B cell (primary cell): ENCODE measurements at regions not wholly inside any gene's neighbourhood (a gene's known extent, or its start where the extent isn't known, plus 50 kb on each side); places are given as distances from the start of the nearest gene placed in this dataset.
A peak's percentile ranks its signal among the peaks of the same experiment; 100 is the strongest.

Source experiments
- ATAC-seq: fragments of 200-7000 bp; cut with Tn5 transposase; one replicate; pipeline ENCODE4 v1.10.0; 2021; ENCODE audit warnings: low read depth, mild to moderate bottlenecking, moderate number of reproducible peaks, moderate library complexity
- CTCF ChIA-PET: fragments of 350-600 bp; sonication (Branson Sonifier 250); formaldehyde crosslinking; loops from one replicate; lab custom pipeline; 2021; ENCODE audit warnings: antibody characterized with exemption, inconsistent platforms; lab: Charles Lee
- POLR2A ChIA-PET: fragments of 350-600 bp; sonication (Branson Sonifier 250); formaldehyde crosslinking; loops from one replicate; lab custom pipeline; 2021; ENCODE audit warnings: antibody characterized with exemption; lab: Charles Lee
- DNase-seq: peaks from one replicate; pipeline ENCODE4 v3.0.0; 2013
- H2AFZ ChIP-seq: 2 replicates; pipeline ENCODE4 v1.6.1; 2012; ENCODE audit warnings: mild to moderate bottlenecking, low read depth, low read length; ENCODE audit not compliant: insufficient read depth, poor library complexity, severe bottlenecking
- H3K27ac ChIP-seq, 2 donors: 1 replicate in 1 of 2; 2 replicates in 1 of 2; pipeline ENCODE4 v1.5.1; 2012 to 2013; ENCODE audit warnings: low read length in 2 of 2, mild to moderate bottlenecking in 2 of 2, moderate library complexity in 1 of 2
- H3K27me3 ChIP-seq, 4 experiments: fragments of 200-600 bp in 1 of 4; sonication (generic) in 1 of 4; replicated peaks in 1 of 4; 1 replicate in 2 of 4; 2 replicates in 2 of 4; pipeline versions ENCODE4 v1.6.1 to v1.7.0; 2013 to 2016; ENCODE audit warnings: low read length in 3 of 4, mild to moderate bottlenecking in 2 of 4, mixed read lengths in 1 of 4, moderate library complexity in 1 of 4; ENCODE audit not compliant: insufficient read depth in 4 of 4, control insufficient read depth in 3 of 4; ENCODE audit errors: control extremely low read depth in 1 of 4
- H3K36me3 ChIP-seq, 2 experiments: replicated peaks in 1 of 2; 1 replicate in 1 of 2; 2 replicates in 1 of 2; pipeline versions ENCODE4 v1.6.1 to v1.7.1; 2013; ENCODE audit warnings: low read length in 1 of 2; ENCODE audit not compliant: insufficient read depth in 2 of 2, control insufficient read depth in 1 of 2; ENCODE audit errors: control extremely low read depth in 1 of 2, extremely low read depth in 1 of 2
- H3K4me1 ChIP-seq, 2 donors: fragments of 200-600 bp in 1 of 2; sonication (generic) in 1 of 2; 1 replicate in 1 of 2; 2 replicates in 1 of 2; pipeline versions ENCODE4 v1.5.1 to v1.6.1; 2013 to 2017; ENCODE audit warnings: low read length in 2 of 2; ENCODE audit not compliant: control insufficient read depth in 2 of 2, insufficient read depth in 2 of 2
- H3K4me2 ChIP-seq: replicated peaks from 2 replicates; pipeline ENCODE3; 2012; ENCODE audit warnings: mild to moderate bottlenecking, low read depth, low read length; ENCODE audit not compliant: poor library complexity, severe bottlenecking
- H3K4me3 ChIP-seq, 5 experiments: fragments of 200-600 bp in 1 of 5; sonication (generic) in 1 of 5; 1 replicate in 3 of 5; 2 replicates in 2 of 5; pipeline versions ENCODE4 v1.5.1 to v1.7.0; 2011 to 2016; ENCODE audit warnings: low read length in 4 of 5, mild to moderate bottlenecking in 4 of 5, low read depth in 2 of 5, control low read depth in 1 of 5, moderate library complexity in 1 of 5; ENCODE audit not compliant: insufficient read depth in 1 of 5; ENCODE audit errors: control extremely low read depth in 1 of 5, extremely low read depth in 1 of 5
- H3K79me2 ChIP-seq: fragments of 200-600 bp; sonication (generic); one replicate; pipeline ENCODE4 v1.6.0; 2016; ENCODE audit warnings: low read length; ENCODE audit not compliant: control insufficient read depth, insufficient read depth
- H3K9ac ChIP-seq: fragments of 200-600 bp; sonication (generic); 2 replicates; pipeline ENCODE4 v1.6.1; 2017; ENCODE audit warnings: mild to moderate bottlenecking, low read length, moderate library complexity
- H3K9me3 ChIP-seq, 3 donors: one replicate each; pipeline versions ENCODE4 v1.6.1 to v1.7.1; 2013; ENCODE audit warnings: low read length in 2 of 3; ENCODE audit not compliant: control insufficient read depth in 2 of 3, insufficient read depth in 1 of 3; ENCODE audit errors: control extremely low read depth in 1 of 3
- H4K20me1 ChIP-seq: 2 replicates; pipeline ENCODE4 v1.6.0; 2012; ENCODE audit warnings: mild to moderate bottlenecking, low read length; ENCODE audit not compliant: insufficient read depth, control insufficient read depth, poor library complexity, severe bottlenecking
- H3K27ac Mint-ChIP-seq: one replicate; pipeline ENCODE4 v1.8.0; 2021; ENCODE audit warnings: mixed read lengths
- H3K27me3 Mint-ChIP-seq: one replicate; pipeline ENCODE4 v1.8.0; 2021; ENCODE audit warnings: mixed read lengths
- H3K4me1 Mint-ChIP-seq: one replicate; pipeline ENCODE4 v1.8.0; 2021; ENCODE audit warnings: mixed read lengths
- H3K4me3 Mint-ChIP-seq: one replicate; pipeline ENCODE4 v1.8.0; 2021; ENCODE audit warnings: mixed read lengths
- H3K9me3 Mint-ChIP-seq: one replicate; pipeline ENCODE4 v1.8.0; 2022; ENCODE audit warnings: mixed read lengths; ENCODE audit not compliant: insufficient read depth
- EZH2 ChIP-seq: IDR thresholded peaks from 2 replicates; pipeline ENCODE4 v1.6.1; 2012; ENCODE audit warnings: borderline replicate concordance, low read depth, mild to moderate bottlenecking, moderate library complexity, low read length; ENCODE audit not compliant: insufficient read depth, poor library complexity, severe bottlenecking
- WGBS: methylation state at CpG from one replicate; pipeline ENCODE4 v1.1.5; 2013; ENCODE audit warnings: missing lambda C conversion rate; ENCODE audit not compliant: insufficient coverage; 5-methylcytosine and 5-hydroxymethylcytosine counted together
- intact Hi-C: fragments of 100-400 bp; cut with micrococcal nuclease; formaldehyde crosslinking; loops from one replicate; pipeline ENCODE4 v1.10.0; 2022
- TF ChIP-seq, protein P1 (sequence below): fragments of 200-600 bp; IDR thresholded peaks from one replicate; pipeline ENCODE4 v1.8.0; 2022; ENCODE audit warnings: antibody characterized with exemption, mild to moderate bottlenecking

DNA sequence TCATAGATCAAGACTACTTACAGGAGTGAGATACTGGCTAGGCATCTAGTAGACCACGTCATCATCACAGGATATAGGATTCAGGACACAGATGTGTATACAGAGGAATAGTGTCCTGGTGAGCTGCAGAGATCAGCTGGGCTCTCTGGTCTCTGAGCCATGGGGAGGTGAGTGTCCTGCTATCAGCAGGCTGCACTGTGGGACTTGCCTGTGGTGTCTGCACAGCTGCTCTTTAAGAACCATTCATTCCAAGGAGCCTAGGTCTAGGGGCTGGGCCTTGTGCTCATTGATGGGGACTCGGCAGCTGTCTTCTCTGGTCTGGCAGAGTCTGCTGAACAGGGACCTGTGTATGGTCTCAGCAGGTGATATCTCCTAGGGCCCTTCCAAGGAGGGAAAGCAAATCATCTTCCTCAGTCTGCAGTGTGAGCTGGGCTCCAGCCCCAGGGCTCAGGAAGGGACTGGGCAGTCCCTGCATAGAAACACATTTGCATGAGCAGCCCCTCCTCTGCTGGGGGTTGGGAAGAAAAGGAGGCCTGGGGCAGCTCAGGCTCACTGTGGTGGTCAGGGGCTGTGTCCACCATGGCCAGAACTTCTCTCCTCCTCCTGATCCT is 66.1 kb upstream of the VPREB1 start:
- 90% methylated on average over 2 of the region's 2 CpGs for WGBS
- no peak overlapping the region for H3K4me3 Mint-ChIP-seq
- CTCF ChIA-PET: interaction anchor here (1.0 to 11.6 kb wide), 7 partner anchors 17 to 165 kb away, joined by 3 to 71 read pairs (median 5); no protein-coding TSS in a partner anchor
- H3K36me3 ChIP-seq: no peaks in the 10 kb centered on the region
- no peaks in the 10 kb centered on the region for H3K9me3 Mint-ChIP-seq
- no peak overlapping the region for H2AFZ ChIP-seq
- no peak overlapping the region for H3K4me2 ChIP-seq
- ATAC-seq (no peak), DNase-seq (no peak)
- H3K4me1 Mint-ChIP-seq: peaks cover 55% of the 10 kb centered on the region
- H3K4me1 ChIP-seq: peaks cover 18 to 27% of the 10 kb centered on the region in 2 donors
- H3K4me3 ChIP-seq: no peak overlapping the region
- intact Hi-C loops: no loop called here
- no peaks in the 10 kb centered on the region for H3K79me2 ChIP-seq
- H4K20me1 ChIP-seq: no peaks in the 10 kb centered on the region
- no peaks in the 10 kb centered on the region for H3K27me3 ChIP-seq
- POLR2A ChIA-PET: interaction anchor here (0.8 to 1.2 kb wide), 2 partner anchors 10 to 16 kb away, joined by 4 to 9 read pairs; no protein-coding TSS in a partner anchor
- no peaks in the 10 kb centered on the region for H3K27me3 Mint-ChIP-seq
- no peak overlapping the region for H3K27ac ChIP-seq
- no peak overlapping the region for H3K9ac ChIP-seq
- no peaks in the 10 kb centered on the region for H3K9me3 ChIP-seq
- peak overlapping the region; percentile 37 for H3K27ac Mint-ChIP-seq
- no peak for TF ChIP-seq EZH2
- TF ChIP-seq, protein P1, sequence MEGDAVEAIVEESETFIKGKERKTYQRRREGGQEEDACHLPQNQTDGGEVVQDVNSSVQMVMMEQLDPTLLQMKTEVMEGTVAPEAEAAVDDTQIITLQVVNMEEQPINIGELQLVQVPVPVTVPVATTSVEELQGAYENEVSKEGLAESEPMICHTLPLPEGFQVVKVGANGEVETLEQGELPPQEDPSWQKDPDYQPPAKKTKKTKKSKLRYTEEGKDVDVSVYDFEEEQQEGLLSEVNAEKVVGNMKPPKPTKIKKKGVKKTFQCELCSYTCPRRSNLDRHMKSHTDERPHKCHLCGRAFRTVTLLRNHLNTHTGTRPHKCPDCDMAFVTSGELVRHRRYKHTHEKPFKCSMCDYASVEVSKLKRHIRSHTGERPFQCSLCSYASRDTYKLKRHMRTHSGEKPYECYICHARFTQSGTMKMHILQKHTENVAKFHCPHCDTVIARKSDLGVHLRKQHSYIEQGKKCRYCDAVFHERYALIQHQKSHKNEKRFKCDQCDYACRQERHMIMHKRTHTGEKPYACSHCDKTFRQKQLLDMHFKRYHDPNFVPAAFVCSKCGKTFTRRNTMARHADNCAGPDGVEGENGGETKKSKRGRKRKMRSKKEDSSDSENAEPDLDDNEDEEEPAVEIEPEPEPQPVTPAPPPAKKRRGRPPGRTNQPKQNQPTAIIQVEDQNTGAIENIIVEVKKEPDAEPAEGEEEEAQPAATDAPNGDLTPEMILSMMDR: no peak

DNA sequence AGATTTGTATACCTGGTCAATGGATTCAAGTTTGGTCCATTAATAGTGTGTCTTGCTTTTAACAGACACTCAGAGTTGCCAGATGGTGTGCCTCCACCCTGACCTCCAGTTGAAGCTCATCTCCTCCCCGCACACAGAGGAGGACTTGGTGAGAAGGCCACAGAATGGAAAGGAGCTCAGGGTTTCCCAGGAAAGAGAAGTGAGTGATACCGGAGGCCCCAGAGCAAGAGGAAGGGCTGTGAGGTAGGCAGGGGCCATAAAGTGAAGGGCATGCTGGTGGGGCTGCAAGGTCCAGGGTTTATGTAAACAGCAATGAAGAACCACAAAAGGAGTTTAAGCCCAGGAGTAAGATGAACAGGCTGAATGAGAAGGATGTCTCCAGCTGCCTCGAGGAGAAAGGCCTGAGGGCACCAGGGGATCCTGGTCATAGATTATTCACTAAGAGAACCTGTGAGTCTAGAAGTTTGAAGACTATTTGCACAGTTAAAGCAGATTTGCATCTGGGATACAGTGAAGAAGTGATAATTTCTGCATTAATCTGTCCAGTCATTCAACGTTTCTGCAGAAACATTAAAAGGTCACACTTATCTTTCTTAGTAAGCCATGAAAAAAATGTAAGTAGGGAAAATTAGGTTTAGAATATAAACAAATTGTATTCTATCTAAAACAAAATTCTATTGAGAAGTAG is 67.5 kb upstream of the VPREB1 start:
- intact Hi-C loops: no loop called here
- Mint-ChIP-seq H3K4me1 (peaks cover 47% of the 10 kb centered on the region), H3K4me3 (no peak overlapping the region), H3K27me3 (no peaks in the 10 kb centered on the region), H3K27ac (no peak overlapping the region), H3K9me3 (no peaks in the 10 kb centered on the region)
- Histone ChIP-seq H3K79me2 (no peaks in the 10 kb centered on the region), H3K36me3 (no peaks in the 10 kb centered on the region), H3K9me3 (no peaks in the 10 kb centered on the region), H4K20me1 (no peaks in the 10 kb centered on the region), H3K4me1 (peaks cover 9 to 19% of the 10 kb centered on the region in 2 donors), H2AFZ (no peak overlapping the region), H3K4me2 (no peak overlapping the region), H3K27ac (no peak overlapping the region), H3K27me3 (no peaks in the 10 kb centered on the region), H3K4me3 (no peak overlapping the region), H3K9ac (no peak overlapping the region)
- TF ChIP-seq, protein P1: no peak
- TF ChIP-seq EZH2: no peak
- WGBS: 56% methylated on average over 2 of the region's 4 CpGs
- POLR2A ChIA-PET: no interaction called here
- no peak for ATAC-seq
- no peak for DNase-seq
- CTCF ChIA-PET: interaction anchor here (1.3 to 11.6 kb wide), 3 partner anchors 20 to 66 kb away, joined by 3 to 71 read pairs (median 11); no protein-coding TSS in a partner anchor
